ENCODE measurements at regions not wholly inside any gene's neighbourhood (a gene's known extent, or its start where the extent isn't known, plus 50 kb on each side); places are given as distances from the start of the nearest gene placed in this dataset.

DNA sequence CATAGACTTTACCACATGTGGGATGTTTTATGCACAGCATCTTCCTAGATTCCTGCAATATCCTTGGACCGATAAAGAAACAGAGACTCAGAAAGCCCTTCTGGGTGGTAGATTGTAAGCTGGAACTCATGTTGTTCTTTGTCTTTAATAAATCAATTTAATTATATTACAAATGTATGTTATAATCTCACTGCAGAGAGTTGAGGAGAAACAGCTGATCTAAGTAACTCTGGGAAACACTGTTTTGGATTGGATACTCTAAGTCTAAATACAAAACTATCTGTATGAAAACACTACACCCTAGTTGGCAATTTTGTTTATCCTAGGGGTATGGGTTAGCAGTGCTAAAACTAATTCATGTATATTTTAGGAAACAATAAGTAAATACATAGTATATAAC, 1015.2 kb downstream of the XPNPEP1 start:
- H3K27me3 ChIP-seq (ENCODE audit: control insufficient read depth, insufficient read depth, low read length) = no peaks in the 10 kb centered on the region
- no peak overlapping the region for H3K9ac ChIP-seq (ENCODE audit: low read depth, low read length)
- no peak overlapping the region for H2AK5ac ChIP-seq (ENCODE audit: low read depth, low read length)
- intact Hi-C loops (cut with micrococcal nuclease) (no loop called here), dilution Hi-C loops (cut with HindIII; ENCODE audit: low sequenced_read_pairs, unreplicated experiment) (no loop called here), in situ Hi-C loops (cut with MboI; ENCODE audit: low sequenced_read_pairs) (no loop called here)
- no peak overlapping the region for H4K8ac ChIP-seq (ENCODE audit: low read depth in 2 of 2, low read length in 2 of 2)
- H4K91ac ChIP-seq (ENCODE audit: insufficient read depth, low read depth, low read length) = no peak overlapping the region
- H3K14ac ChIP-seq (replicated peaks; ENCODE audit: low read depth, low read length) = no peak overlapping the region
- no peak overlapping the region for H3K4me2 ChIP-seq (ENCODE audit: low read depth, low read length)
- H2BK15ac ChIP-seq (ENCODE audit: low read depth, low read length) = no peak overlapping the region
- TF ChIP-seq CHD1 (IDR thresholded peaks at IDR 0.05; ENCODE audit: low read depth, low read length) (no peak), RCOR1 (IDR thresholded peaks at IDR 0.05; ENCODE audit: insufficient replicate concordance, low read length) (no peak), NFE2L2 (IDR thresholded peaks at IDR 0.05; ENCODE audit: low read depth, low read length) (no peak), BHLHE40 (IDR thresholded peaks at IDR 0.05; ENCODE audit: low read depth, low read length) (no peak), POLR2A (IDR thresholded peaks at IDR 0.05; ENCODE audit: low read depth, low read length) (no peak), FOS (IDR thresholded peaks at IDR 0.05; ENCODE audit: low read depth, low read length) (no peak), CEBPB (IDR thresholded peaks at IDR 0.05; ENCODE audit: low read depth, low read length) (no peak), SMC3 (IDR thresholded peaks at IDR 0.05; ENCODE audit: low read depth, low read length) (no peak), MAZ (IDR thresholded peaks at IDR 0.05; ENCODE audit: borderline replicate concordance, low read depth, low read length) (no peak), RFX5 (IDR thresholded peaks at IDR 0.05; ENCODE audit: low read depth, low read length) (no peak), MXI1 (IDR thresholded peaks at IDR 0.05; ENCODE audit: borderline replicate concordance, low read depth, low read length) (no peak), MAFK (IDR thresholded peaks at IDR 0.05; ENCODE audit: low read depth, low read length) (no peak)
- TF ChIP-seq, protein P1, sequence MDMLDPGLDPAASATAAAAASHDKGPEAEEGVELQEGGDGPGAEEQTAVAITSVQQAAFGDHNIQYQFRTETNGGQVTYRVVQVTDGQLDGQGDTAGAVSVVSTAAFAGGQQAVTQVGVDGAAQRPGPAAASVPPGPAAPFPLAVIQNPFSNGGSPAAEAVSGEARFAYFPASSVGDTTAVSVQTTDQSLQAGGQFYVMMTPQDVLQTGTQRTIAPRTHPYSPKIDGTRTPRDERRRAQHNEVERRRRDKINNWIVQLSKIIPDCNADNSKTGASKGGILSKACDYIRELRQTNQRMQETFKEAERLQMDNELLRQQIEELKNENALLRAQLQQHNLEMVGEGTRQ (IDR thresholded peaks at IDR 0.05; ENCODE audit: low read depth, low read length) = no peak
- TF ChIP-seq, protein P2, sequence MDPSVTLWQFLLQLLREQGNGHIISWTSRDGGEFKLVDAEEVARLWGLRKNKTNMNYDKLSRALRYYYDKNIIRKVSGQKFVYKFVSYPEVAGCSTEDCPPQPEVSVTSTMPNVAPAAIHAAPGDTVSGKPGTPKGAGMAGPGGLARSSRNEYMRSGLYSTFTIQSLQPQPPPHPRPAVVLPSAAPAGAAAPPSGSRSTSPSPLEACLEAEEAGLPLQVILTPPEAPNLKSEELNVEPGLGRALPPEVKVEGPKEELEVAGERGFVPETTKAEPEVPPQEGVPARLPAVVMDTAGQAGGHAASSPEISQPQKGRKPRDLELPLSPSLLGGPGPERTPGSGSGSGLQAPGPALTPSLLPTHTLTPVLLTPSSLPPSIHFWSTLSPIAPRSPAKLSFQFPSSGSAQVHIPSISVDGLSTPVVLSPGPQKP (IDR thresholded peaks at IDR 0.05; ENCODE audit: borderline replicate concordance, low read depth, low read length) = no peak
- no peak overlapping the region for H2BK5ac ChIP-seq (ENCODE audit: low read depth, low read length, poor library complexity, severe bottlenecking)
- no CpG with 5 or more reads among the region's 1 CpG for WGBS, 2 experiments (ENCODE audit: extremely low coverage in 2 of 2, insufficient read length in 1 of 2)
- H3K4ac ChIP-seq (ENCODE audit: low read depth, low read length) = no peak overlapping the region
- ATAC-seq (ENCODE audit: low read depth) (no peak), DNase-seq (no peak)
- ChIA-PET POLR2A (ENCODE audit: unreplicated experiment) (no interaction called here), CTCF (interaction anchor here (0.6 kb wide), 1 partner anchor 36 kb away, joined by 3 read pairs; no protein-coding TSS in a partner anchor)
- H3K18ac ChIP-seq (ENCODE audit: low read depth, low read length) = no peak overlapping the region
- no peak overlapping the region for H4K5ac ChIP-seq (ENCODE audit: low read depth, low read length)
- H3K79me1 ChIP-seq (ENCODE audit: low read depth in 1 of 2, low read length in 2 of 2) = no peaks in the 10 kb centered on the region
- no peaks in the 10 kb centered on the region for H3K9me1 ChIP-seq (ENCODE audit: insufficient read depth, low read length)
- BruUV-seq (replicated peaks) = no TSS peak
- no peak overlapping the region for H2AK9ac ChIP-seq (replicated peaks; ENCODE audit: low read depth, low read length, poor library complexity)
- H2BK20ac ChIP-seq (ENCODE audit: low read depth, low read length) = no peak overlapping the region
- no peak overlapping the region for H3K56ac ChIP-seq (ENCODE audit: extremely low read depth, insufficient read depth, low read length)
- no peak overlapping the region for H3K4me3 ChIP-seq (ENCODE audit: insufficient read depth, low read depth, low read length)
- no peaks in the 10 kb centered on the region for H4K20me1 ChIP-seq (ENCODE audit: insufficient read depth, low read length)
- H3K36me3 ChIP-seq (ENCODE audit: control insufficient read depth, insufficient read depth, low read length) = no peaks in the 10 kb centered on the region
- no peak overlapping the region for H2AFZ ChIP-seq (replicated peaks; ENCODE audit: low read length, poor library complexity)
- no peak overlapping the region for H3K23ac ChIP-seq (ENCODE audit: low read depth, low read length)
- no peak overlapping the region for H2BK120ac ChIP-seq (ENCODE audit: low read depth, low read length)
- H3K9me3 ChIP-seq (ENCODE audit: control insufficient read depth, insufficient read depth, low read length) = no peaks in the 10 kb centered on the region
- H3K4me1 ChIP-seq (ENCODE audit: control insufficient read depth, insufficient read depth, low read length) = no peaks in the 10 kb centered on the region
- no peak overlapping the region for H3K27ac ChIP-seq (ENCODE audit: insufficient read depth, low read length)

Measured in IMR-90 (cell line).